ENCODE measurements at regions not wholly inside any gene's neighbourhood (a gene's known extent, or its start where the extent isn't known, plus 50 kb on each side); places are given as distances from the start of the nearest gene placed in this dataset.

DNA sequence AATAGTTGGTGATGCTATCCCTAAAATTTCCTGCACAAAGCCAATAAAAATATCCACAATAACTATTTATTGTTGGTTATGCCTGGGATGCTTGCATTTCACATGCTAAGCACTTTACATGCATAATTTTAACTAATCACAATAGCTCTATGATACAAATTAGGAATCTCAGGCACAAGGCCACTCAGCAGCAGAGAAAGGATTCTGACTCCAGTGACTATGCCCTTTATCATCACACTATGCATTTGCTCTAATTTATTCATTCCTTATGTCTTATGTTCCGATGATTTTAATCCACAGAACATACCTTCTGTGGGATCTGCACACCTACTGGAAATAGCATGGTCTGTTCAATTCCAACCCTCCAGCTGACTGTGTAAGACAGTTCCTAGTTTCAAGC is 476.1 kb downstream of the TMEM232 start:
- Histone ChIP-seq H3K4me3 (ENCODE audit: insufficient read depth, low read depth, low read length) (no peak overlapping the region), H2BK20ac (ENCODE audit: low read depth, low read length) (no peak overlapping the region), H4K20me1 (ENCODE audit: insufficient read depth, low read length) (no peaks in the 10 kb centered on the region), H3K4me1 (ENCODE audit: control insufficient read depth, insufficient read depth, low read length) (no peaks in the 10 kb centered on the region), H4K91ac (ENCODE audit: insufficient read depth, low read depth, low read length) (no peak overlapping the region), H2AFZ (replicated peaks; ENCODE audit: low read length, poor library complexity) (no peak overlapping the region), H3K9me3 (ENCODE audit: control insufficient read depth, insufficient read depth, low read length) (no peaks in the 10 kb centered on the region), H3K4ac (ENCODE audit: low read depth, low read length) (no peak overlapping the region), H3K27me3 (ENCODE audit: control insufficient read depth, insufficient read depth, low read length) (no peaks in the 10 kb centered on the region), H3K9me1 (ENCODE audit: insufficient read depth, low read length) (no peaks in the 10 kb centered on the region), H3K23ac (ENCODE audit: low read depth, low read length) (no peak overlapping the region), H3K4me2 (ENCODE audit: low read depth, low read length) (no peak overlapping the region), H3K18ac (ENCODE audit: low read depth, low read length) (no peak overlapping the region), H3K14ac (replicated peaks; ENCODE audit: low read depth, low read length) (no peak overlapping the region), H2BK120ac (ENCODE audit: low read depth, low read length) (no peak overlapping the region), H2BK15ac (ENCODE audit: low read depth, low read length) (no peak overlapping the region), H3K36me3 (ENCODE audit: control insufficient read depth, insufficient read depth, low read length) (no peaks in the 10 kb centered on the region), H2AK9ac (replicated peaks; ENCODE audit: low read depth, low read length, poor library complexity) (no peak overlapping the region), H2AK5ac (ENCODE audit: low read depth, low read length) (no peak overlapping the region), H3K56ac (ENCODE audit: extremely low read depth, insufficient read depth, low read length) (no peak overlapping the region), H4K5ac (ENCODE audit: low read depth, low read length) (no peak overlapping the region), H3K27ac (ENCODE audit: insufficient read depth, low read length) (no peak overlapping the region), H2BK5ac (ENCODE audit: low read depth, low read length, poor library complexity, severe bottlenecking) (no peak overlapping the region), H3K79me1 (ENCODE audit: low read depth in 1 of 2, low read length in 2 of 2) (no peaks in the 10 kb centered on the region), H3K9ac (ENCODE audit: low read depth, low read length) (no peak overlapping the region), H4K8ac (ENCODE audit: low read depth in 2 of 2, low read length in 2 of 2) (no peak overlapping the region)
- POLR2A ChIA-PET (ENCODE audit: unreplicated experiment): no interaction called here
- DNase-seq: no peak
- no peak for ATAC-seq (ENCODE audit: low read depth)
- in situ Hi-C loops (cut with MboI; ENCODE audit: low sequenced_read_pairs): no loop called here
- BruUV-seq (replicated peaks): no TSS peak
- TF ChIP-seq, protein P1, sequence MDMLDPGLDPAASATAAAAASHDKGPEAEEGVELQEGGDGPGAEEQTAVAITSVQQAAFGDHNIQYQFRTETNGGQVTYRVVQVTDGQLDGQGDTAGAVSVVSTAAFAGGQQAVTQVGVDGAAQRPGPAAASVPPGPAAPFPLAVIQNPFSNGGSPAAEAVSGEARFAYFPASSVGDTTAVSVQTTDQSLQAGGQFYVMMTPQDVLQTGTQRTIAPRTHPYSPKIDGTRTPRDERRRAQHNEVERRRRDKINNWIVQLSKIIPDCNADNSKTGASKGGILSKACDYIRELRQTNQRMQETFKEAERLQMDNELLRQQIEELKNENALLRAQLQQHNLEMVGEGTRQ (IDR thresholded peaks at IDR 0.05; ENCODE audit: low read depth, low read length): no peak
- TF ChIP-seq CHD1 (IDR thresholded peaks at IDR 0.05; ENCODE audit: low read depth, low read length) (no peak), MXI1 (IDR thresholded peaks at IDR 0.05; ENCODE audit: borderline replicate concordance, low read depth, low read length) (no peak), MAZ (IDR thresholded peaks at IDR 0.05; ENCODE audit: borderline replicate concordance, low read depth, low read length) (no peak), MAFK (IDR thresholded peaks at IDR 0.05; ENCODE audit: low read depth, low read length) (no peak)
- dilution Hi-C loops (cut with HindIII; ENCODE audit: low sequenced_read_pairs, unreplicated experiment): no loop called here
- intact Hi-C loops (cut with micrococcal nuclease): no loop called here
- CTCF ChIA-PET: no interaction called here
- WGBS, 2 experiments (ENCODE audit: extremely low coverage in 2 of 2, insufficient read length in 1 of 2): 80% methylated on average over 1 of the region's 1 CpG; no CpG with 5 or more reads in 1 of the 2 experiments

Data from IMR-90 (cell line).